IMR-90 (cell line): ENCODE measurements at regions not wholly inside any gene's neighbourhood (a gene's known extent, or its start where the extent isn't known, plus 50 kb on each side); places are given as distances from the start of the nearest gene placed in this dataset.

ENCODE experiments used
- ATAC-seq: fragments of 200-7000 bp; cut with Tn5 transposase; 2 replicates; pipeline ENCODE4 v1.9.1; 2020; ENCODE audit warnings: low read depth, mild to moderate bottlenecking, moderate library complexity
- BruUV-seq: library from RNA; stranded (reverse); fragments of 400-500 nt; replicated peaks from 2 replicates; lab custom pipeline; 2021; lab: Mats Ljungman, UMichigan
- CTCF ChIA-PET: fragments of 300-600 bp; formaldehyde crosslinking; extraction: SDS; loops from one replicate; lab custom pipeline; 2021; ENCODE audit warnings: antibody characterized with exemption; lab: Yijun Ruan, JAX
- POLR2A ChIA-PET: fragments of 300-600 bp; sonication (Branson Sonifier 250); formaldehyde crosslinking; loops from one replicate; lab custom pipeline; 2022; ENCODE audit warnings: antibody characterized with exemption; ENCODE audit not compliant: unreplicated experiment; lab: Charles Lee
- DNase-seq: peaks from one replicate; pipeline ENCODE4 v3.0.0; 2013
- H2AFZ ChIP-seq: replicated peaks from 2 replicates; pipeline ENCODE3; 2013; ENCODE audit warnings: low read length, mild to moderate bottlenecking; ENCODE audit not compliant: poor library complexity
- H2AK5ac ChIP-seq: 2 replicates; pipeline ENCODE4 v1.6.1; 2013; ENCODE audit warnings: low read depth, low read length, inconsistent platforms
- H2AK9ac ChIP-seq: replicated peaks from 2 replicates; pipeline ENCODE3; 2013; ENCODE audit warnings: mild to moderate bottlenecking, low read depth, low read length, moderate library complexity; ENCODE audit not compliant: poor library complexity
- H2BK120ac ChIP-seq: 2 replicates; pipeline ENCODE4 v1.6.1; 2013; ENCODE audit warnings: low read depth, low read length, inconsistent platforms
- H2BK15ac ChIP-seq: 3 replicates; pipeline ENCODE4 v1.6.1; 2013; ENCODE audit warnings: low read depth, low read length, inconsistent platforms
- H2BK20ac ChIP-seq: 2 replicates; pipeline ENCODE4 v1.6.1; 2013; ENCODE audit warnings: low read depth, mild to moderate bottlenecking, inconsistent platforms, low read length, moderate library complexity
- H2BK5ac ChIP-seq: 2 replicates; pipeline ENCODE4 v1.6.1; 2013; ENCODE audit warnings: mild to moderate bottlenecking, low read depth, low read length, inconsistent platforms; ENCODE audit not compliant: poor library complexity, severe bottlenecking
- H3K14ac ChIP-seq: replicated peaks from 2 replicates; pipeline ENCODE4 v1.6.1; 2013; ENCODE audit warnings: low read depth, low read length, inconsistent platforms
- H3K18ac ChIP-seq: 2 replicates; pipeline ENCODE4 v1.6.1; 2013; ENCODE audit warnings: low read depth, low read length, control low read depth
- H3K23ac ChIP-seq: 2 replicates; pipeline ENCODE4 v1.6.1; 2013; ENCODE audit warnings: low read depth, low read length, inconsistent platforms
- H3K27ac ChIP-seq: 2 replicates; pipeline ENCODE4 v1.5.1; 2013; ENCODE audit warnings: mild to moderate bottlenecking, control low read depth, low read length; ENCODE audit not compliant: insufficient read depth
- H3K27me3 ChIP-seq: 2 replicates; pipeline ENCODE4 v1.6.1; 2013; ENCODE audit warnings: low read length; ENCODE audit not compliant: control insufficient read depth, insufficient read depth
- H3K36me3 ChIP-seq: 2 replicates; pipeline ENCODE4 v1.6.1; 2013; ENCODE audit warnings: low read length, mixed read lengths; ENCODE audit not compliant: control insufficient read depth, insufficient read depth
- H3K4ac ChIP-seq: 2 replicates; pipeline ENCODE4 v1.6.1; 2013; ENCODE audit warnings: low read depth, low read length, inconsistent platforms
- H3K4me1 ChIP-seq: 2 replicates; pipeline ENCODE4 v1.6.1; 2013; ENCODE audit warnings: low read length, mixed read lengths; ENCODE audit not compliant: control insufficient read depth, insufficient read depth
- H3K4me2 ChIP-seq: 2 replicates; pipeline ENCODE4 v1.6.1; 2013; ENCODE audit warnings: low read depth, mild to moderate bottlenecking, control low read depth, low read length, moderate library complexity
- H3K4me3 ChIP-seq: 2 replicates; pipeline ENCODE4 v1.5.1; 2013; ENCODE audit warnings: low read depth, mild to moderate bottlenecking, control low read depth, low read length, moderate library complexity; ENCODE audit not compliant: insufficient read depth
- H3K56ac ChIP-seq: 2 replicates; pipeline ENCODE4 v1.6.1; 2013; ENCODE audit warnings: low read length, inconsistent platforms; ENCODE audit not compliant: insufficient read depth; ENCODE audit errors: extremely low read depth
- H3K79me1 ChIP-seq, 2 experiments: 2 replicates each; pipeline ENCODE4 v1.6.1; 2013; ENCODE audit warnings: low read length in 2 of 2, inconsistent platforms in 1 of 2, low read depth in 1 of 2
- H3K9ac ChIP-seq: 2 replicates; pipeline ENCODE4 v1.6.1; 2013; ENCODE audit warnings: low read depth, low read length, control low read depth
- H3K9me1 ChIP-seq: 2 replicates; pipeline ENCODE4 v1.6.1; 2013; ENCODE audit warnings: low read length, inconsistent platforms; ENCODE audit not compliant: insufficient read depth
- H3K9me3 ChIP-seq: 2 replicates; pipeline ENCODE4 v1.6.1; 2013; ENCODE audit warnings: low read length; ENCODE audit not compliant: control insufficient read depth, insufficient read depth
- H4K20me1 ChIP-seq: 2 replicates; pipeline ENCODE4 v1.6.1; 2013; ENCODE audit warnings: low read length, inconsistent platforms; ENCODE audit not compliant: insufficient read depth
- H4K5ac ChIP-seq: 2 replicates; pipeline ENCODE4 v1.6.1; 2013; ENCODE audit warnings: mild to moderate bottlenecking, low read depth, low read length, control low read depth
- H4K8ac ChIP-seq, 2 experiments: 2 replicates each; pipeline ENCODE4 v1.6.1; 2013; ENCODE audit warnings: low read depth in 2 of 2, low read length in 2 of 2, control low read depth in 1 of 2, inconsistent platforms in 1 of 2
- H4K91ac ChIP-seq: 2 replicates; pipeline ENCODE4 v1.6.1; 2013; ENCODE audit warnings: low read depth, low read length, inconsistent platforms; ENCODE audit not compliant: insufficient read depth
- CEBPB ChIP-seq: IDR thresholded peaks from 2 replicates; pipeline ENCODE4 v1.6.1; 2012; ENCODE audit warnings: low read depth, low read length, improper control_type of control experiment
- CHD1 ChIP-seq: IDR thresholded peaks from 2 replicates; pipeline ENCODE4 v1.6.1; 2012; ENCODE audit warnings: low read depth, low read length, improper control_type of control experiment
- CTCF ChIP-seq: conservative IDR thresholded peaks from 2 replicates; pipeline ENCODE4 v1.5.1; 2012; ENCODE audit warnings: mild to moderate bottlenecking, low read depth, low read length, improper control_type of control experiment
- ELK1 ChIP-seq: fragments of 150-350 bp; IDR thresholded peaks from 2 replicates; pipeline ENCODE4 v1.6.1; 2016; ENCODE audit warnings: low read depth, mild to moderate bottlenecking, low read length, moderate library complexity, borderline replicate concordance
- FOS ChIP-seq: fragments of 150-350 bp; IDR thresholded peaks from 2 replicates; pipeline ENCODE4 v1.6.1; 2016; ENCODE audit warnings: low read depth, low read length
- MAFK ChIP-seq: IDR thresholded peaks from 2 replicates; pipeline ENCODE4 v1.6.1; 2012; ENCODE audit warnings: low read depth, low read length, improper control_type of control experiment
- MAZ ChIP-seq: IDR thresholded peaks from 2 replicates; pipeline ENCODE4 v1.6.1; 2012; ENCODE audit warnings: low read depth, mild to moderate bottlenecking, low read length, improper control_type of control experiment, moderate library complexity, borderline replicate concordance
- NFE2L2 ChIP-seq: fragments of 150-350 bp; IDR thresholded peaks from 2 replicates; pipeline ENCODE4 v1.6.1; 2016; ENCODE audit warnings: low read depth, mild to moderate bottlenecking, low read length
- POLR2A ChIP-seq: IDR thresholded peaks from 2 replicates; pipeline ENCODE4 v1.6.1; 2012; ENCODE audit warnings: mild to moderate bottlenecking, low read depth, low read length
- RAD21 ChIP-seq: IDR thresholded peaks from 2 replicates; pipeline ENCODE4 v1.6.1; 2012; ENCODE audit warnings: low read length, improper control_type of control experiment
- RCOR1 ChIP-seq: IDR thresholded peaks from 2 replicates; pipeline ENCODE4 v1.6.1; 2012; ENCODE audit warnings: mild to moderate bottlenecking, low read length, improper control_type of control experiment; ENCODE audit not compliant: insufficient replicate concordance
- RFX5 ChIP-seq: IDR thresholded peaks from 2 replicates; pipeline ENCODE4 v1.8.0; 2012; ENCODE audit warnings: low read depth, mild to moderate bottlenecking, low read length, moderate library complexity
- USF2 ChIP-seq: fragments of 150-350 bp; IDR thresholded peaks from 2 replicates; pipeline ENCODE4 v1.6.1; 2017; ENCODE audit warnings: mild to moderate bottlenecking, antibody characterized with exemption, low read length, low read depth
- WGBS, 2 experiments: methylation state at CpG; one replicate each; pipeline versions ENCODE4 v1.1.5 to v1.1.7; 2013; ENCODE audit warnings: missing lambda C conversion rate in 2 of 2; ENCODE audit not compliant: insufficient read length in 1 of 2; ENCODE audit errors: extremely low coverage in 2 of 2; 5-methylcytosine and 5-hydroxymethylcytosine counted together
- dilution Hi-C: fragments of 300-500 bp; cut with HindIII; formaldehyde crosslinking; loops from one replicate; pipeline ENCODE4 v1.14.3; 2018; ENCODE audit warnings: low sequenced_read_pairs; ENCODE audit not compliant: unreplicated experiment
- in situ Hi-C: fragments of 300-500 bp; cut with MboI; formaldehyde crosslinking; loops from 3 replicates; pipeline ENCODE4 v1.14.3; 2019; ENCODE audit warnings: low sequenced_read_pairs, inconsistent platforms, mixed read lengths
- intact Hi-C: fragments of 100-400 bp; cut with micrococcal nuclease; formaldehyde crosslinking; loops from 2 replicates; pipeline ENCODE4 v1.10.0; 2022

GRCh38 chr1:22252251-22252650 is 109.4 kb upstream of the WNT4 start:
- intact Hi-C loops (no loop called here), in situ Hi-C loops (no loop called here), dilution Hi-C loops (no loop called here)
- H3K14ac ChIP-seq: no peak overlapping the region
- 56% methylated on average over 8 of the region's 17 CpGs; no CpG with 5 or more reads in 1 of the 2 experiments for WGBS, 2 experiments
- H3K79me1 ChIP-seq: no peaks in the 10 kb centered on the region
- H3K23ac ChIP-seq: no peak overlapping the region
- no peak overlapping the region for H2BK5ac ChIP-seq
- no peak overlapping the region for H2BK15ac ChIP-seq
- peaks cover 64% of the 10 kb centered on the region for H3K27me3 ChIP-seq
- H3K4me2 ChIP-seq: no peak overlapping the region
- ChIA-PET POLR2A (no interaction called here), CTCF (no interaction called here)
- no peak overlapping the region for H4K8ac ChIP-seq
- H3K4me3 ChIP-seq: no peak overlapping the region
- H3K9me1 ChIP-seq: no peaks in the 10 kb centered on the region
- TF ChIP-seq CEBPB (no peak), MAFK (no peak), CHD1 (no peak), ELK1 (no peak), RCOR1 (no peak), POLR2A (no peak), NFE2L2 (no peak), USF2 (no peak), FOS (no peak), RAD21 (no peak), RFX5 (no peak), MAZ (no peak), CTCF (no peak)
- H2AK5ac ChIP-seq: 0 out of 2 replicates have a peak overlapping the region, but pooled peaks have one; percentile 32
- no TSS peak for BruUV-seq
- H3K27ac ChIP-seq: no peak overlapping the region
- H3K36me3 ChIP-seq: no peaks in the 10 kb centered on the region
- DNase-seq (no peak), ATAC-seq (no peak)
- no peak overlapping the region for H4K5ac ChIP-seq
- H4K91ac ChIP-seq: no peak overlapping the region
- H2AFZ ChIP-seq: no peak overlapping the region
- H3K4me1 ChIP-seq: peaks cover 2% of the 10 kb centered on the region; the same call in 1 of the 2 replicates
- H4K20me1 ChIP-seq: peaks cover 5% of the 10 kb centered on the region; the same call in 1 of the 2 replicates
- no peak overlapping the region for H3K56ac ChIP-seq
- H3K9me3 ChIP-seq: no peaks in the 10 kb centered on the region
- peak overlapping the region; percentile 72 for H2AK9ac ChIP-seq
- no peak overlapping the region for H2BK120ac ChIP-seq
- no peak overlapping the region for H2BK20ac ChIP-seq
- no peak overlapping the region for H3K4ac ChIP-seq
- H3K18ac ChIP-seq: no peak overlapping the region
- no peak overlapping the region for H3K9ac ChIP-seq
